DMS 273 (cell line): ENCODE measurements at regions not wholly inside any gene's neighbourhood (a gene's known extent, or its start where the extent isn't known, plus 50 kb on each side); places are given as distances from the start of the nearest gene placed in this dataset.
A peak's percentile ranks its signal among the peaks of the same experiment; 100 is the strongest.

Experiments used
- DNase-seq: peaks from one replicate; lab custom pipeline; 2025; ENCODE audit not compliant: unreplicated experiment; lab: John Stamatoyannopoulos, UW

GRCh38 chr5:97915106-97915505, 732.1 kb upstream of the RIOK2 start:
- DNase-seq: no peak

GRCh38 chr5:97918057-97918456, 735.0 kb upstream of the RIOK2 start:
- DNase-seq: no peak

- no peak for DNase-seq
These were observed 735.6 kb upstream of the RIOK2 start for GRCh38 chr5:97918620-97919019.

- DNase-seq: no peak
These were observed 736.7 kb upstream of the RIOK2 start for GRCh38 chr5:97919719-97920118.

DNA sequence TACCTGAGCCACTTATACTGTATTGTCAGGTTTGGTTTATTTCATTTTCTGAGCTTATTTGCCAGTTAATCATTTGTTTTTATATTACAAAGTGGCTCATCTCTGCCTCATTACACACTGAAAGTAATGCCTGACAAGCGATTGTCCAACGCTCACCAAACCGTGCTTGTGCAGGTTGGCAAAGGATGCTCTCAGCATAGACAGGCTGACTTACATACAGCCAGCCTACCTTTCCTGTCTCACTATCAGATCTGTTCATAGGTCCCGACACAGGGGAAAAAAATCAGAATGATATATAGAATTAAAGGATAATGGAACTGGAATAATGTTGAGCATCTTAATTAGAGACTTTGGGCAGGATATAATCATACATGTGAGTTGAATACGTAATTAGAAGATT, 739.7 kb upstream of the RIOK2 start:
- no peak for DNase-seq

- DNase-seq: no peak
These were observed 740.4 kb upstream of the RIOK2 start for GRCh38 chr5:97923496-97923895.

DNA sequence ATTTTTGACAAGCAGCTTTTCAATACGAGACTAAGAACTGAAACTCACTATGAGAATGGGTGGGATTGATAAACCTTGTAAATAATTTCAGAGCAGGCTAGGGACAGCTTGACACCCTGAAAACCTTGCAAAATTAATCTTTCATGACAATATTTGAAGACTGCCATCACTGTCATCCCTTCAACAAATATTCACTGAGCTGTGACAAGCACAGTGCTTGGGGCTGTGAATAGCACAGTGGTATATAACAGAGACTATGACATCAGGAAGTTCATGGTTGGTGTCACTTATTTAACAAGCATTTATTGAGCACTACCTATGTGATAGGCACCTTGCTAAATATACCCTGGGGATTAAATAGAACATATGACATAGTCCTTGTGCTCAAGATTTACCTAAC, 741.0 kb upstream of the RIOK2 start:
- DNase-seq: no peak

DNA sequence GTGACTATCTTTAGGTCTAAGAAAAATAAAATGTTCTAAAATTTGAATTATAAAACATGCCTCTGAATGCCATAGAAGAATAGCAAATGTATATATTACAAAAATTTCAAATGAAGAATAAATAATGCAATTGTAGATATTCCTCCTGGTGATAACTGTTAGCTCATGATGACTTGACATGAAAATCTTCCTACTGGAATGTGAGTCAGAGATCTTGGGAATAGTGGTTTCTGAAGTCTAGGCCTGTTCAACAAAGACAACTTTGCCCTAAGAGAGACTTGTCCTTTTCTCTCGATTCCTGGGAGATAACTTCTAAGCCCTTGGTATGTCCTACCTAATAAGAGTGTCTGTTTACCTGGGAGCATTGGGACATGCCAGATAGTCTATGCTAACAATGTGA, 746.3 kb upstream of the RIOK2 start:
- DNase-seq: no peak

DNA sequence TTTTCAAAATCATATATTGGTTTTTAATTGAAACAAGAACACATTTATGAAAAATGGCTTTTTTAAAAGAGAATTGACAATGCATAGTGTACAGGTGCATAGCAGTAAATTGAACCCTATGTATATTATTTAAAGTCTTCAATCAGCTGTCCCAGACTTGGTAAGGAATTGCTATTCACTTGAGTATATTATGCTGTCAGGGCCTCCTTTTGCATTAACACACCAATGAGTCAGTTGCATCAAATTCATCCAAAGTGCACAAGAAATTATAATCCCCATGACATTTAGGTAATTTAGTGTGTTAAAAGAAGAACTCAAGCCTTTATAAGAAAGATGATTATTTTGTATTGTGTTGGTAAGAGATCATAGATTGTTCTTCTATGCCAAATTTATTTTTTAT, 748.8 kb upstream of the RIOK2 start:
- DNase-seq: no peak

- no peak for DNase-seq
These were observed 753.2 kb upstream of the RIOK2 start for GRCh38 chr5:97936231-97936630.

GRCh38 chr5:97937846-97938245, 754.8 kb upstream of the RIOK2 start:
- no peak for DNase-seq

DNA sequence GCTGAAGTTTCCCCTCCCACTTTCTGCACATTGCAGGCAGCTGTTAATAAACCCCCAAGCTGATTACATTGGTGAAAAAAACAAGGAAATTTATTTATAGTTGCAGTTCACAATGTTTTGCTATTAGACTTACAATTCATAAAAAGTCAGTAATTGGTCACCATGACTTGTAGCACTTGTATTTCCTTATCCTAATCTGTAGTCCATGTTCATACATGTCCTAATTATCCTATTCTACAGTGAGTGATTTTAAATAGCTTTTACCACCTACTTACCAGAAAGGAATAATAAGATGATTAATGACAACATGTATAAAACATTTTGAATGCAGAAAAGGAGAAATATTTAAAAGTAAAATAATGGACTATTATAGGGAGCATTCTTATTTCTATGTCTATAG, 760.0 kb upstream of the RIOK2 start:
- DNase-seq: no peak

DNA sequence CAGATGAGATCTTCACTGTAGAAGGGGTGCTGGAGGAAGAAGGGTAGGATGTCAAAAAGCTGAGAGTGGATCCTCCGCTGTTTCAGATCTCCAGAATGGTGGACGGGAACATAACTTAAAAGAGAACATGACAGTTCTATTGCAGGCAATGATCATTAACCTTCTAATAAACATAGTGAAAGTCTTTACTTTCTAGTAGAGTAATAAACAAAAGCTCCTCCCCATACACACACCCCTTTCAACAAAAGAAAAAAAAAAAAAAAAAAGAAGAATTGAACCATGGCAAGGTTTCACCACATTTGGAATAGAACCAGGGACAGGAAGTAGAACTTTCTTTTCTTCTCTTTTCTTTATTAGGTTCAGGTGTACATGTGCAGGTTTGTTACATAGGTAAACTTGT, 768.1 kb upstream of the RIOK2 start:
- DNase-seq: no peak

DNA sequence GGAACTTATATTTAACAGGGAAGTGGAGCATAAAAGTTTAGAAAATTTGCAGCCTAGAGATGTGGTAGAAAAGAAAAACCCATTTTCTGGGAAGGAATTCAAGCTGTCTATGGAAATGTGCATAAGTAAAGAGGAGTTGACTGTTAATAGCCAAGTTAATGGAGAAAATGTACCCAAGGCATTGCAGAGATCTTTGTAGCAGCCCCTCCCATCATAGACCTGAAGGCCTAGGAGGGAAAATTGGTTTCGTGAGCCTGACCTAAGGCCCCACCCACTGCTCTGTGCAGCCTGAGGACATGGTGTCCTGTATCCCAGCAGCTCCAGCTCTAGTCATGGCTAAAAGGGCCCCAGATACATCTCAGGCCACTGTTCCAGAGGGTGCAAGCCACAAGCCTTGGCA, 772.4 kb upstream of the RIOK2 start:
- DNase-seq: no peak

DNA sequence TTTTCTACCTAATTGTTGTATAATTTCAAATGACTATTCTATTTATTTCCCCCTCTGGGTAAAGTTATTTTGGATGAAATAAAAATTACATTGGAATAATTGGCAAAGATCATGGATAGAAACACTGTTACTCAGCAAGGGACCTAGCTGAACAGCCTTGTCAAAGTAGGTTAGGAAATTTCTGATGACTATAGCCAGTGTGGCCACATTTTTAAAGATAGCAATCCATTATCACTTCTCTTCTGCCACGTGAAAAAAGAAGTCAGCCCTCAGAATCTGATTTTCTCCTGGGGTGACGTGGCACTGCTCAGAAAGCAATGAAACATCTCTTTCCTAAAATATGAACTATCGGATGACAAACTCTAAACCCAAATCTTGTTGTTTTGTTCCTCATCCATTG, 784.2 kb upstream of the RIOK2 start:
- DNase-seq: no peak

DNA sequence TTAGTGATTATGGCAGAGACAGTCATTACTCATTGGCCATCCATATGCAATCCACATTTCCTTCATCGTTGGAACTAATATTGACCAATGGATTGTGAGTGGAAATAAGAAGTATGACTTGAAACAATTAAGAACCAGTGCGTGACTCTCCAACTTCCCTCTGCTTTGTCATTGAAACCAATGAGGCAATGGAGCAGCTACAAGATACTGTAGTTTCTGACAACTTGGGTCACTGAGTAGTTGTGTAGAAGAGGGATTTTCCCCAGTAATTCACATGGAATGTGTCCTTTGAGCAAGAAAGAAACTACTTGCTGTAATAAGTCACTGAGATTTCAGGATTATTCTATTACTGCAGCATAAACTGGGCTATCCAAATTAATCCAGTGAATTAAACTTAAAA, 785.3 kb upstream of the RIOK2 start:
- no peak for DNase-seq

- DNase-seq: no peak
These were observed 793.7 kb upstream of the RGMB start for GRCh38 chr5:97979740-97980139.

GRCh38 chr5:97980291-97980690, 793.2 kb upstream of the RGMB start:
- DNase-seq: no peak

GRCh38 chr5:97986069-97986468, 787.4 kb upstream of the RGMB start:
- DNase-seq: no peak

GRCh38 chr5:97991236-97991635, 782.2 kb upstream of the RGMB start:
- DNase-seq: no peak

DNA sequence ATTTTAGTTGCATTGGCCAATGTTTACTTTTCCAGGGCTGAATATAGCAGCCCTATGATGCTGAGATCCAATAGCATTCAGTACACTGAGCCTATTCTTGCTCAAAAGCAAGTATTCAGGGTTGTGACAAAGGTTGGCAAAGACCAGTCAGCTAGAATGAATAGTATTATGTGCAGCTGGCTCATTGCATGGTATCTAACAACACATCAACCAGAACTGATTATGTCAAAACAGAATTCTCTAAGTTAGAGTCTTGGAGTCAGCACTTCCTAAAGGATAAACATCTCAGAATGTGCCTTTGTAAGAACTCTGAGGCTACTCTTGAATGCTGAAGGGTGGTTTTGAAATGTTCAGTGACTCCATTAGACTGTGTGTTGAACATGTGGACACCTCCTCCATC, 774.5 kb upstream of the RGMB start:
- no peak for DNase-seq

DNA sequence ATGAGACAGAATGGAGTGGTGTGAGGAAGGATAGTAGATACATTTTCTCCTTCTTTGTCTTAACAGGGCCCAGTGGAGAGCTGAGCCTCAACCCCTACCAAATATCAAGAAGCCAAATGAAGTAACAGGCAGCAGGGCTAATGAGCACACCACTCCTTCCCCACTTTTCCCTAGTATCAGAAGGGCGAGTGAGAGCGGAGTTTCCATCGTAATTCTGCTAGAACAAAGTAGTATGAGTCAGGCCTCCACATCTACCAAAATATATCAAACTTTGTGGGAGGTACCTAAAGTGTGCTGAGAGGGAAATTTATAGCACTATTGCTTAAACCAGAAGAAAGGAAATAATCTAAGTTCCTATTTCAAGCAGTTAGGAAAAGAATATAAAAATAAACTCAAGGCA, 769.0 kb upstream of the RGMB start:
- no peak for DNase-seq

DNA sequence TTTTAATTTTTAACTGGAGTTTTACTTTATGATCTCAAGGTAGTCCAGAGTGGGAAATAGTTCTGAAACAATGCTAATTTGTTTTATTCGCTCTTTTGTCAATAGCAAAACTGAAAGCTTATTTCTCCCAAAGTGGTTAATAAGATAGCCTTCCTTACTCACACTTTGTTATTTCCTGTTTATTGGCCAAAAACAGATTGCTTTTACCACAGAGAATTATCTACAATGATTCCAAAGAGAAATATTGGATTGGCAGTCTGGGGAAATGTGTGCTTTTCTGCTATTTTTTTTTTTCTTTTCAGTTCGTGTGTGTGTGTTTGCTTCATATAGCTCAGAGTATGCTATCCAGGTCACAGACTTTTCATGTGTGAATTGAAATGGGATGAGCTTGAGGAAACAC, 756.7 kb upstream of the RGMB start:
- DNase-seq: no peak

- peak; percentile 1 for DNase-seq
These were observed 743.2 kb upstream of the RGMB start for GRCh38 chr5:98030273-98030672.
